SK-N-MC (cell line): ENCODE measurements at regions not wholly inside any gene's neighbourhood (a gene's known extent, or its start where the extent isn't known, plus 50 kb on each side); places are given as distances from the start of the nearest gene placed in this dataset.

Source experiments
- EZH2 ChIP-seq: fragments of 200-600 bp; sonication (generic); IDR thresholded peaks from one replicate; pipeline ENCODE4 v1.6.1; 2017; ENCODE audit warnings: antibody characterized with exemption
- FOXP2 ChIP-seq: optimal IDR thresholded peaks from 2 replicates; pipeline ENCODE3; 2011; ENCODE audit warnings: mild to moderate bottlenecking, moderate library complexity; ENCODE audit not compliant: insufficient read depth; ENCODE audit errors: extremely low read length, control extremely low read depth
- POLR2AphosphoS5 ChIP-seq: IDR thresholded peaks from 2 replicates; pipeline ENCODE4 v1.6.1; 2012; ENCODE audit warnings: mild to moderate bottlenecking, low read depth, low read length, borderline replicate concordance

DNA sequence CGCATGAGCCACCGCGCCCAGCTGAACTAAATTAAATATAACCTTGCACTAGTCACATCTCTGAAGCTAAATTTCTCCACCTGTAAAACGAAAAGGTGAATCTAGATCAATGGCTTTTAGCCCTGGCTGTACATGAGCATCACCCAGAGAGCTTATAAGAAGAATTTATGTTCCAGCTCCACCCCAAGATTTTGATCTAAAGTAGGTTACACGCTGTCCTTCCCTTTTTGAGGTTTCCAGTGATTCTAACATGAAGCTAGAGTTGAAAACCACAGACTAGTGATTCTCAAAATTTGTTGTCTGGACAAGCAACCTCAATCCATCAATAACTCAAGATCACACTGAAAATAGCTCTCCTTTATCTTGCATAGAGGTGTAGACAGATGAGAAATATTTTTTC is 208.8 kb upstream of the CRIM1 start:
- TF ChIP-seq POLR2AphosphoS5 (no peak), EZH2 (no peak), FOXP2 (no peak)
